Naive thymus-derived CD8-positive, alpha-beta T cell (primary cell): ENCODE measurements at regions not wholly inside any gene's neighbourhood (a gene's known extent, or its start where the extent isn't known, plus 50 kb on each side); places are given as distances from the start of the nearest gene placed in this dataset.
A peak's percentile ranks its signal among the peaks of the same experiment; 100 is the strongest.

Source experiments
- ATAC-seq, 2 donors: fragments of 150-1000 bp; cut with Tn5 transposase in 1 of 2; sonication (Bioruptor Pico), chemical (Tn5 transposase) in 1 of 2; 1 replicate in 1 of 2; 2 replicates in 1 of 2; pipeline ENCODE4 v1.10.0; 2021; ENCODE audit warnings: mild to moderate bottlenecking in 2 of 2, moderate library complexity in 2 of 2
- POLR2A ChIA-PET: fragments of 350-600 bp; sonication (Branson Sonifier 250); formaldehyde crosslinking; loops from one replicate; lab custom pipeline; 2021; ENCODE audit warnings: antibody characterized with exemption; lab: Charles Lee
- DNase-seq, 10 donors: peaks; one replicate each; pipeline versions ENCODE4 v3.0.0 to v3.0.0-alpha.2; 2020 to 2022
- H3K27ac Mint-ChIP-seq, 10 donors: one replicate each; pipeline ENCODE4 v1.8.0; 2020 to 2022; ENCODE audit warnings: mild to moderate bottlenecking in 10 of 10, mixed read lengths in 10 of 10, moderate library complexity in 4 of 10, inconsistent platforms in 1 of 10
- H3K27me3 Mint-ChIP-seq, 5 donors: one replicate each; pipeline ENCODE4 v1.8.0; 2021 to 2022; ENCODE audit warnings: mixed read lengths in 5 of 5
- H3K36me3 Mint-ChIP-seq, 3 donors: one replicate each; pipeline ENCODE4 v1.8.0; 2020 to 2022; ENCODE audit warnings: mixed read lengths in 3 of 3, mild to moderate bottlenecking in 2 of 3, inconsistent platforms in 1 of 3
- H3K4me1 Mint-ChIP-seq, 4 donors: one replicate each; pipeline ENCODE4 v1.8.0; 2021 to 2022; ENCODE audit warnings: mixed read lengths in 4 of 4
- H3K4me3 Mint-ChIP-seq, 10 donors: one replicate each; pipeline ENCODE4 v1.8.0; 2020 to 2022; ENCODE audit warnings: mild to moderate bottlenecking in 10 of 10, mixed read lengths in 10 of 10, moderate library complexity in 6 of 10, inconsistent platforms in 1 of 10
- H3K9me3 Mint-ChIP-seq, 9 donors: one replicate each; pipeline ENCODE4 v1.8.0; 2020 to 2022; ENCODE audit warnings: mixed read lengths in 9 of 9, mild to moderate bottlenecking in 3 of 9, inconsistent platforms in 1 of 9, moderate library complexity in 1 of 9

DNA sequence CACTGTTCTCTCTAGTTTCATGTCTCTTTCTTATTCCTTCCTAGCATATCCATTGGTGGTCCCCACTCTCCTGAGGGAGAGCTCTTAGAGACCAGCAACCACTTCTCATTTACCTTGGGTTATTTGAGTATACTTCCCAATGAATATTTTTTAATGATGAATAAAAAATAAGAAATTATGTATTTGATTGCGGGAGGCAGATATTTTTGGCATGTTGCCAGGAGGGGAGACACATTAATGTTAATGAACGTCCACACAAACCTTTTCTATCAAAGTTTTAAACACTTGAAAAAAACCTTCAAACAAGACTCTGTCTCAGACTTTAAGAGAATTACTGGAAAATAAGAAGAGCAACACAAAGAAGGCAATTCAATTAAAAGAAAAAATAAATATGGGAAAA is 260.6 kb upstream of the MAGI2 start:
- Mint-ChIP-seq H3K9me3 (no peaks in the 10 kb centered on the region), H3K4me1 (peaks cover 0 to 3% (median 0%) of the 10 kb centered on the region in 4 donors), H3K27ac (no peak overlapping the region), H3K4me3 (no peak overlapping the region), H3K27me3 (no peaks in the 10 kb centered on the region), H3K36me3 (no peaks in the 10 kb centered on the region)
- DNase-seq (no peak), ATAC-seq (no peak)
- POLR2A ChIA-PET, result no interaction called here

DNA sequence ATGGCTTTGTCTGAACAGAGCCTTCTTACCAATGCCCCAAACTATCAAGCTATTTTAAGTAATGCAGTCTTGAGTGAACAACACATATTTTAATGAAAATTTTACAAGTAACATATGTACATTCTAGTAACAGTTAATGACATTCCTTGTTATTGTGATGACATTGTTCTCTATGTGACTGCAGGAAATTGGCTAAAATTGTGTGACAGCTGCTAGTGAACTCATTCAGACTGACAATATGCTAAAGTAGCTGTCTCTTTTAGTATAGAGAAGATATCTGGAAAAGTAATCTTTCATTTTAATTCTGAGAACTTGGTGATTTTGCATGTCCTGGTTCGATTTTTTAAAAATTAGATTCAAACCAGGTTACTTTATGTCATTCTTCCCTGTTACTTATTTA is 259.8 kb upstream of the MAGI2 start:
- peaks cover 0 to 3% (median 0%) of the 10 kb centered on the region in 4 donors for H3K4me1 Mint-ChIP-seq
- no peaks in the 10 kb centered on the region for H3K27me3 Mint-ChIP-seq
- no peaks in the 10 kb centered on the region for H3K9me3 Mint-ChIP-seq
- H3K4me3 Mint-ChIP-seq, result no peak overlapping the region
- ATAC-seq (no peak), DNase-seq (no peak)
- H3K27ac Mint-ChIP-seq, result no peak overlapping the region
- no peaks in the 10 kb centered on the region for H3K36me3 Mint-ChIP-seq
- POLR2A ChIA-PET, result no interaction called here

DNA sequence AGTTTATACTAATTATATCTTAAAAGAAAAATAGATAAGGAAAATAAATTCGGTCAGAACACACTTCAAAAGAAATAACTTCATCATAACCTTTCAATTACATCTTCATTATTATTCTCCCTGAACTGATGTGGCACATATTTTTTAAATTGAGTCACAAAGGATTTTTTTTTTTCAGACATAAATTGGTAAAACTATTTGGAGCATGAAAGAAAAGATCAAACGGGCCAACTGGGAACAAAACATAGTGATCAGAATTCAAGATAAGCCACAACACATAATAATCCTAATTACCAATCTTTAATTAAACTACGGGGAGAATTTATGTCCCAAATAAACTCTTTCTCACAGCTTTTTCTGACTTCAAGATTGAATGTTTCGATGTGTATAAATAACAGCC is 258.2 kb upstream of the MAGI2 start:
- POLR2A ChIA-PET, result no interaction called here
- no peak overlapping the region for H3K4me3 Mint-ChIP-seq
- H3K27me3 Mint-ChIP-seq, result no peaks in the 10 kb centered on the region

DNA sequence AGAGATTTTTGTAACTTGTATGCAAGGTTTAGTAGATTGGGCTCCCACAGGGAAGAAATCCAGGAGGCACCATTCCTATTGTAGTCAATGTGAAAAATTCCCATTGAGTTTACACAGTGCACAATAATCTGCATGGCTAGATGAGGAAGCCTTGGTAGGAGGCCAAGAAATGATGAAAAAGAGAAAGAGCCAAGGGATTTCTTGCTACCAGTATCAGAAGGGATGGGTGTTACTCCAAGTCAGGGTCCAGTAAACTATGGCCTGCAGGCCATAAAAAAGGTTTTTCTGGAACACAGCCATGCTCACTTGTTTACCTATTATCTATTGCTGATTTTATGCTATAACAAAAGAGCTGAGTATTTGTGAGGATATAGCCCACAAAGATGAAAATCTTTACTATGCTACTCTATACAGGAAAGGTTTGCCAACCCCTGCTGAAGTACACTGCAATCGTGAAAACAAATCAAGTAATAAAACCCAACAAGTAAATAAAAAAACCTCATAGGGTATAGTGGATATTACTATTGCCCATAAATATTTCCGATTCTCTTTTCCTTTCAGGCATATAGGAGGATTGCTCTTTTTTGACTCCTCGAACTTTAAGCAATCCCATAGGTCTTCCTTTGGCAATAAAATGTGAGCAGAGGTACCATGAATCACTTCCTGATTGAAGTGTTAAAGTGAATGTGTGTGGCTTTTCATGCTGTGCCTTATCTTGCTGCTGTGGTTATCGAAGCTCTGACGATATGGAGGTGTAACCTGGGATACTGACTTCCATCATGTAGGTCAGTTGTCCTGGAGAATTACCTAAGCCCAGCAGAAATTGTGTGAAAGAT is 256.3 kb upstream of the MAGI2 start:
- Mint-ChIP-seq H3K4me1 (no peaks in the 10 kb centered on the region), H3K27me3 (peaks cover 0 to 4% (median 0%) of the 10 kb centered on the region in 5 donors), H3K9me3 (no peaks in the 10 kb centered on the region), H3K27ac (peak overlapping the region in 1 of 10 donors; percentile 19), H3K36me3 (no peaks in the 10 kb centered on the region), H3K4me3 (no peak overlapping the region)
- ATAC-seq (no peak), DNase-seq (no peak)
- POLR2A ChIA-PET, result no interaction called here

More for the DNA sequence above, 258.2 kb upstream of the MAGI2 start:
- Mint-ChIP-seq H3K27ac (no peak overlapping the region), H3K9me3 (no peaks in the 10 kb centered on the region), H3K36me3 (no peaks in the 10 kb centered on the region), H3K4me1 (no peaks in the 10 kb centered on the region)
- DNase-seq (no peak), ATAC-seq (no peak)

DNA sequence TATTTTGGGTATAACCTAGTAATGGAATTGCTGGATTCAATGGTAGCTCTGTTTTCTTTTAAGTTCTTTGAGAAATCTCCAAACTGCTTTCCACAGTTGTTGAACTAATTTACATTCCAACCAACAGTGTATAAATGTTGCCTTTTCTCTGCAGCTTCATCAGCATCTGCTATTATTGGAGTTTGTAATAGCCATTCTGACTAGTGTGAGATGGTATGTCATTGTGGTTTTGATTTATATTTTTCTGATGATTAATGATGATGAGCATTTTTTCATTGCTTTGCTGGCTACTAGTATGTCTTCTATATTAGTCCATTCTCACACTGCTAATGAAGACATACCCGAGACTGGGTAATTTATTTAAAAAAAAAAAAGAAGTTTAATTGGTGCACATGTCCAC is 248.6 kb upstream of the MAGI2 start:
- DNase-seq (no peak), ATAC-seq (no peak)
- Mint-ChIP-seq H3K36me3 (no peaks in the 10 kb centered on the region), H3K4me3 (no peak overlapping the region), H3K27me3 (peaks cover 0 to 4% (median 0%) of the 10 kb centered on the region in 5 donors), H3K4me1 (no peaks in the 10 kb centered on the region), H3K27ac (no peak overlapping the region), H3K9me3 (no peaks in the 10 kb centered on the region)
- POLR2A ChIA-PET, result no interaction called here

DNA sequence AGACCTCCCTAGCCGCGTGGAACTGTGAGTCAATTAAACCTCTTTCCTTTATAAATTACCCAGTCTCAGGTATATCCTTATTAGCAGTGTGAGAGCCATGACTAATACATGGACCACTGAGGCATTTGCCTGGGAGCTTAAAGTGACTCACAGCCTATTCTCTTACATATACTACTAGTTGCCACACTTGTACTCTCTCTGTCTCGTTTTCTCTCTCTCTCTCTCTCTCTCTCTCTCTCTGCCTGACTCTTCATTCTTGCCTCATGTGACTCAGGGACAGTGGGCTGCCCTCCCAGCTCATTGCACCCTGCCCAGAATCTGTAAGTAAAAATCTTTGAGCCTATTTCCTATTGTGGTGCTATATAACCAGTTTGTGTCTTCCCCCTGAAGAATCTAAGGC is 238.5 kb upstream of the MAGI2 start:
- no peaks in the 10 kb centered on the region for H3K27me3 Mint-ChIP-seq
- DNase-seq (no peak), ATAC-seq (no peak)
- peaks cover 0 to 4% (median 0%) of the 10 kb centered on the region in 9 donors for H3K9me3 Mint-ChIP-seq
- POLR2A ChIA-PET, result no interaction called here
- H3K4me3 Mint-ChIP-seq, result no peak overlapping the region
- no peak overlapping the region for H3K27ac Mint-ChIP-seq
- no peaks in the 10 kb centered on the region for H3K4me1 Mint-ChIP-seq
- no peaks in the 10 kb centered on the region for H3K36me3 Mint-ChIP-seq

DNA sequence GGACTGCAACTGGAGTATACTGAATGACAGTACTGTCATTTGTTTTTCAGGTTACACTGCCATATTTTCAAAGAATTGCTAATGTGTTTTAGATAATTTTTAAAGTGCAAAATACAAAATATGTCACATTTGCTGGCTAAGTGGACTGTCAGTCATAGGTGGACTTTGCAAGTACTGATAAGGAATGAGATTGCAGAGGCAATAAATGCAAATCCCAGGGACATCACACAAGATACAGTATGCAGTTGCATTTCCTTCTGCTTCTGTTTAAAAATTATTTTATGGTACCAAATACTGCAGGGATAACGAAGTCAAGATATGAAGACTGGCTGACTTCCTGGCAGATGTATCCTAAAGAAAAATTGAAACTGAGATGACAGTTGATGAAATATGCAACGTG is 237.6 kb upstream of the MAGI2 start:
- Mint-ChIP-seq H3K9me3 (peaks cover 0 to 4% (median 0%) of the 10 kb centered on the region in 9 donors), H3K4me1 (no peaks in the 10 kb centered on the region), H3K27ac (no peak overlapping the region), H3K27me3 (no peaks in the 10 kb centered on the region), H3K36me3 (no peaks in the 10 kb centered on the region), H3K4me3 (no peak overlapping the region)
- no peak for ATAC-seq
- DNase-seq, result no peak
- POLR2A ChIA-PET, result no interaction called here

DNA sequence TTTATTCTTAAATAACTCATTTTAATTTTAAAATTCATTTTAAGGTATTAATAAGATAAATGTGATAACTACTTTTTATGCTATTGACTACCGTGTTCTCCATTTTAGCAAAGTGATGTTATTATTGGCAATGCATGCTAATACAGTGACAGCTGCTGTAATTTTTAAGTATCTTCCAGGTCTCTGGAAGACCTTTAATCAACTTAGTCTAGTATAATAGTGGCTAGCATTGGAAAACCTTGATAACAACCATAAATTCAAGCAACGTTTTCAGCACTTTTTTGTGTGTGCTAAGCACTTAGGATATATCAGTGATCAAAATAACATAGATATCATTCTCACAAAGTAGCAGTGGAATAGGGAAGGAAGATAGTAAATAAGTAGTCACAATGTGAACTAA is 230.9 kb upstream of the MAGI2 start:
- peaks cover 0 to 11% (median 3%) of the 10 kb centered on the region in 5 donors for H3K27me3 Mint-ChIP-seq
- H3K9me3 Mint-ChIP-seq, result peaks cover 0 to 4% (median 0%) of the 10 kb centered on the region in 9 donors
- H3K4me1 Mint-ChIP-seq, result no peaks in the 10 kb centered on the region
- H3K27ac Mint-ChIP-seq, result no peak overlapping the region
- no peaks in the 10 kb centered on the region for H3K36me3 Mint-ChIP-seq
- ATAC-seq (no peak), DNase-seq (no peak)
- no peak overlapping the region for H3K4me3 Mint-ChIP-seq
- POLR2A ChIA-PET, result no interaction called here

DNA sequence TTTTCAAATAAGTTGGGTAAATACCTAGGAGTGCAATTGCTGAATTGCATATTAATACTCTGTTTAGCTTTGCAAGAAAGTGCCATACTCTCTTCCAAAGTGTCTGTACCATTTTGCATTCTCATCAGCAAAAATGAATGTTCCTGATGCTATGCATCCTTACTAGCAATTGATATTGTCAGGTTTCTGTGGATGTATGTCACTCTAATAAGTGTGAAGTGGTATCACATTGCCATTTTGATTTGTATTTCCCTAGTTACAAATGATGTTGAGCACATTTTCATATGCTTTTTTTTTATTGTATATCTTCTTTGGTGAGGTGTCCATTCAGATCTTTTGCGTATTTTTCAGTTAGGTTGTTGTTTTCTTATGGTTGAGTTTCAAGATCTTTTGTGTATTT is 230.4 kb upstream of the MAGI2 start:
- no peak overlapping the region for H3K27ac Mint-ChIP-seq
- DNase-seq (no peak), ATAC-seq (no peak)
- no peak overlapping the region for H3K4me3 Mint-ChIP-seq
- peaks cover 0 to 11% (median 3%) of the 10 kb centered on the region in 5 donors for H3K27me3 Mint-ChIP-seq
- no peaks in the 10 kb centered on the region for H3K36me3 Mint-ChIP-seq
- peaks cover 0 to 4% (median 0%) of the 10 kb centered on the region in 9 donors for H3K9me3 Mint-ChIP-seq
- H3K4me1 Mint-ChIP-seq, result no peaks in the 10 kb centered on the region
- POLR2A ChIA-PET, result no interaction called here

DNA sequence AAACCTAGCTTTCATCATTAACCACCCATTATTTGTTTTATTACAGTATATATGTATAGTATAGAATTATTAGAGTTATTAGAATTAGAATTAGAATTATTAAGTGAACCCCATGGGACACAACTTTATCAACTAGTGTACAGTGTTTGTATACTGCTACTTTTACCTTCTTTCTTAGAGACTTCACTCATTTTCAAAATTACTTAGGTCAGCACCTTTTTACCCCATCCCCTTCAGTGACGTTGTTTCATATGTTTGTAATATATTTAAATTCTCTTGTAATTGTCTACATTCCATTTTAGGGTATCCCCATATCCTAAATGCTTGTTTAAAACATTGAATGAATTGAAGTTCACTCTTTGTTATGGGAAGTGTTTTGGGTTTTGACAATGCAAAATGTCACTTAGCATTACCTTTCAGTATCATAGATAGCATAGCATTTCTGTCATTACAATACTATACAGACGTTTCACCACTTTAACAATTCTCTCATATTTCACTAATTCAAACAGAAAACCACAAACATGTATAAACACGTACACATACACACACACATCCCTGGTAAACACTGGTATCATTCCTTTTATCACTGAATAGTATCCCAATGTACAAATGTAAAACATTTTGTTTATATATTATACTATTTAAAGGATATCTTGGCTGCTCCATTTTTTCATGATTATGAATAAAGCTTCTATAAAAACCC is 229.9 kb upstream of the MAGI2 start:
- Mint-ChIP-seq H3K9me3 (peaks cover 0 to 4% (median 0%) of the 10 kb centered on the region in 9 donors), H3K27ac (no peak overlapping the region), H3K36me3 (no peaks in the 10 kb centered on the region), H3K4me3 (no peak overlapping the region), H3K27me3 (peaks cover 0 to 11% (median 3%) of the 10 kb centered on the region in 5 donors), H3K4me1 (no peaks in the 10 kb centered on the region)
- DNase-seq (no peak), ATAC-seq (no peak)
- POLR2A ChIA-PET, result no interaction called here

DNA sequence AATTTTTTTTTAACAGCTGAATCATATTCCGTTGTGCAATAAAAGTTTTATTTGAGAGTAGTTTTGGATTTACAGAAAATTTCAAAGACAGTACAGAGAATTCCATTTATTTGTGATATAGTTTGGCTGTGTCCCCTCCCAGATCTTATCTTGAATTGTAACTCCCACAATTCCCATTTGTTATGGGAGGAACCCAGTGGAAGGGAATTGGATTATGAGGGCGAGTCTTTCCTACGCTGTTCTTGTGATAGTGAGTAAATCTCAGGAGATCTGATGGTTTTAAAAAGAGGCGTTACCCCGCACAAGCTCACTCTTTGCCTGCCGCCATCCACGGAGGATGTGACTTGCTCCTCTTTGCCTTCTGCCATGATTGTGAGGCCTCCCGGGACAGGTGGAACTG is 228.0 kb upstream of the MAGI2 start:
- ATAC-seq, result no peak
- Mint-ChIP-seq H3K4me3 (no peak overlapping the region), H3K36me3 (no peaks in the 10 kb centered on the region), H3K4me1 (no peaks in the 10 kb centered on the region), H3K27me3 (peaks cover 0 to 11% (median 3%) of the 10 kb centered on the region in 5 donors), H3K27ac (no peak overlapping the region), H3K9me3 (peaks cover 0 to 4% (median 0%) of the 10 kb centered on the region in 9 donors)
- POLR2A ChIA-PET, result no interaction called here
- DNase-seq, result no peak

DNA sequence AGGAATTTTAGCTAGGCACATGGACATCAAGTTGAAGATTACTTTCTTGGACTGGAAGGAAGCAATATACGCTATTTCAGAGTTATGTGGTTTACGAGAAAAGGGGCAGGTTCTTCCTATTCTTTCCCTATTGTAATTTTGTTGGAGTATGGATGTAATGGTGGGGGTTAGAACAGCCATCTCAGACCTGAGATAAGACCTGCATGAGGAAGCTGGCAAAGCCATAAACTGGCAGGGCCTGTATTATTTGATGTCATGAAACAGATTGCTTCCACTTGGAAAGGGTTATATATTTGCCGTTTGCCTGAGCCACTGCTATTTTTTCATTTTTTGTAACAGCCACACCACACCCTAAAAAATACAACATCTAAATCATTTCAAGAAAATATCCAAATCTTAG is 220.5 kb upstream of the MAGI2 start:
- DNase-seq (no peak), ATAC-seq (no peak)
- Mint-ChIP-seq H3K27ac (no peak overlapping the region), H3K4me1 (no peaks in the 10 kb centered on the region), H3K27me3 (no peaks in the 10 kb centered on the region), H3K4me3 (no peak overlapping the region), H3K36me3 (peaks cover 0 to 4% (median 3%) of the 10 kb centered on the region in 3 donors), H3K9me3 (peaks cover 0 to 5% (median 0%) of the 10 kb centered on the region in 9 donors)
- POLR2A ChIA-PET, result no interaction called here

DNA sequence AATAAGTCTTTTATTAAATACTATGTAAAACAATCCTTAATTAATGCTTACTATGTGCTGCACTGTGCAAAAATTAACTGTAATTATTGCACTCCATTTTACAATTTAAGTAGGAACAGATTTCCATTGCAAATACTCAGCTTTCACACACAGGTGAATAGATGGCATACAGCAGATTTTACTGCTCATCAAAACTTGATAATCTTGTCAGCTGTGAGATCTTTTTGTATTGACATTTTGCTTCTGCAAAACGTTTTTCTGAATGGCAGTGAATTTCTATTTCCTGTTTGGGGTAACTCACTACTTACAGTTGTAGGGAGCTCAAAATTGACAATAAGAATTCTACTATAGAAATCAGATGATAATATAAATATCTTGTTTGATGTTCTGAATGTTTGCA is 220.0 kb upstream of the MAGI2 start:
- Mint-ChIP-seq H3K27ac (no peak overlapping the region), H3K4me1 (no peaks in the 10 kb centered on the region), H3K4me3 (no peak overlapping the region), H3K9me3 (peaks cover 0 to 5% (median 0%) of the 10 kb centered on the region in 9 donors), H3K36me3 (peaks cover 0 to 4% (median 3%) of the 10 kb centered on the region in 3 donors), H3K27me3 (no peaks in the 10 kb centered on the region)
- ATAC-seq (no peak), DNase-seq (no peak)
- POLR2A ChIA-PET, result no interaction called here
